ENCODE measurements at regions not wholly inside any gene's neighbourhood (a gene's known extent, or its start where the extent isn't known, plus 50 kb on each side); places are given as distances from the start of the nearest gene placed in this dataset.
"Not testable (repeated sequence)": the region's sequence is repeated elsewhere in the genome, so short reads cannot be mapped to it uniquely, and the experiment has no call there.

DNA sequence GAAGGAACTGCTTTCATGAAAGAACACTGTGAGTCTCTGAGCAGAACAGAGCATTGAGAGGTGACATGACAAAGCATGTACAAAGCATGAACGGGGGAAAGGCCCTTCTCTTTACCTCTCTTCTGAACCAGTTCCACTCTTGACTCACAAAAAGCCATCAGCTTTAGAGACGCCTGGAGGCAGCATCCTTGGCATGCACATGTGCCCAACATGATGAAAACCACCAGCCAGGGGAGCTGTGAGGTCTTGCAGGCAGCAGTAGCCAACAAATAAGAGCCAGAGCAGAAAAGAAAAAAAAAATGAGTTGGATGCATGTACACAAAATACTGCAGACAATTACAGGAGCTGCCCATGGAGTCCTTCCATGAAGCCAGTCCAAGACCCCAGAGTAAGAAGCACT is 95.5 kb upstream of the AGAP1 start:
- DNase-seq (ENCODE audit: low read depth in 2 of 2): no peak

DNA sequence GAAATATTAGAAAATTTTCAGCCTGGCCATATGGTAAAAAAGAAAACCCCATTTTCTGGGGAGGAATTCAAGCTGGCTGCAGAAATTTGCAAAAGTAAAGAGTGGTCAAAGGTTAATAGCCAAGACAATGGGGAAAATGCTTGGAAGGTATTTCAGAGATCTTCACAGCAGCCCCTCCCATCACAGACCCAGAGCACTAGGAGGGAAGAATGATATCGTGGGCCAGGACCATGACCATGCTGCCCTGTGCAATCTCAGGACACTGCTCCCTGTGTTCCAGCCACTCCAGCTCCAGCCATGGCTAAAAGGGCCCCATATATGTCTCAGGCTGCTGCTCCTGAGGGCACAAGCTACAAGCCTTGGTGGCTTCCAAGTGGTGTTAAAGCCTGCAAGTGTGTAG is 93.9 kb upstream of the AGAP1 start:
- DNase-seq (ENCODE audit: low read depth in 2 of 2): no peak

DNA sequence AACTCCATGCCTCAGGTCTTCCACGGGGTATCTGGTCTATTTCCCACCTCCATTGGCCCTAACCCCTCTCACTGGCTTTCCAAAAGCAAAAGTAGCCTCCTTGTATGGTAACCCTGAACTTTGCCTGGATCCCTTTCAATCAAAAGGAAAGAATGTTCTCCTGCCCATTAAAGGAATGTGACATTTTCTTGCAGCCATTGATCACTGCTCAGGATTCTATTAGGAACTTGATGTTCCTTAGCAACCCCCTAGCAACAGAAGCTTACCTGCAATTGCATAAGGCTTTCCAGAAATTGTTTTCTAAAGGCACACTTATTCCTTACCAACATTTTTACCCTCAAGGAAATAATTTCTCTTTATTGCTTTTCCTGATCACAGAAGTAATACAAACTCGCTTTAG is 91.4 kb upstream of the AGAP1 start:
- no peak for DNase-seq (ENCODE audit: low read depth in 2 of 2)

DNA sequence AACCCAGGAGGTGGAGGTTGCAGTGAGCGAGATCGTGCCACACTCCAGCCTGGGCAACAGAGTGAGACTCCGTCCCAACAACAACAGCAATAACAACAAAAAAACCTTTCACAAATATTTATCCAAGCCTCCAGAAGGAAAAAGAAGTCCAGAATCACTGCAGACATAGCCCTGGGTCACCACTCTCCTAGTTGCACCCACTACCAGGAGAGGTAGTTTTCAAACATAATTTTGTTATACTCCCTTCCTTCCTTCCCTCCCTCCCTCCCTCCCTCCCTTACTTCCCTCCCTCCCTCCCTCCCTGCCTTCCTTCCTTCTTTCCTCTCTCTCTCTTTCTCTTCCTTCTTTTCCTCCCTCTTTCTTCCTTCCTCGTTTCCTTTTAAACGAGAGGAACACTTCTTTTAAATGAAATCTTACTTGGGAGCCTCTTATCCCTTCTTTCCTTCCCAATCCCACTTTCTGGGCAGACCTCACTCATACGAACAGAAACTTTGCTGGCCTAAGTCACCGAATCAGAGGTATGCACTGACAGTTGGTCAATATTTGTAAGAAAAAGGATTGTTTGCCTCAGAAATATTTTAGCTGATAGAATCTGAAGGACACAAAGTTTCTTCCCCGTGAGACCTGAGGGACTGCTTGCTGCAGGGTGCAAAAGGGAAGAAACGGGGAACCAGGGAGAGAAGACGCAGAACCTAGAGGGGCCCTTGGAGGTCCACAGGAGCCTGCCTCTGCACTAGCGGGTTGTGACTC is 88.1 kb upstream of the AGAP1 start:
- DNase-seq (ENCODE audit: low read depth in 2 of 2): no peak

DNA sequence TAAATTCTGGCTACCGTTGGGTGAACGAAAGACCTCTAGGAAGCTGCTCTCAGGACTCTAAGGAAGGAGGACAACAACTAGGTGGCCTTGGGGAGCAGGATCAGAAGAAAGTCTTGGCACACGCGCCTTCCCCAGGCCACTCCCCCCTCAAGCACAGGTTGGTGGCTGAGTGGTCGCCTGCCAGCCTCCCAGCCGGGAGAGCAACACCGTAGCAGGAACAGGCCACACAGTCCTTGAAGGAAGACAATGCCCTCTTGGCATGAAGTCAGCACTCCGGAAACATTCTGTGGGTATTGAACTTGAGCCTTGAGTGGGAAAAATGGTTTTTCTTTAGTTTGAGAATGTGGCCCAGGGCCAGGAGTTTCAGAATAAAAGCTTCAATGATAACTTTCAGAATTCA is 87.4 kb upstream of the AGAP1 start:
- DNase-seq (ENCODE audit: low read depth in 2 of 2): no peak

DNA sequence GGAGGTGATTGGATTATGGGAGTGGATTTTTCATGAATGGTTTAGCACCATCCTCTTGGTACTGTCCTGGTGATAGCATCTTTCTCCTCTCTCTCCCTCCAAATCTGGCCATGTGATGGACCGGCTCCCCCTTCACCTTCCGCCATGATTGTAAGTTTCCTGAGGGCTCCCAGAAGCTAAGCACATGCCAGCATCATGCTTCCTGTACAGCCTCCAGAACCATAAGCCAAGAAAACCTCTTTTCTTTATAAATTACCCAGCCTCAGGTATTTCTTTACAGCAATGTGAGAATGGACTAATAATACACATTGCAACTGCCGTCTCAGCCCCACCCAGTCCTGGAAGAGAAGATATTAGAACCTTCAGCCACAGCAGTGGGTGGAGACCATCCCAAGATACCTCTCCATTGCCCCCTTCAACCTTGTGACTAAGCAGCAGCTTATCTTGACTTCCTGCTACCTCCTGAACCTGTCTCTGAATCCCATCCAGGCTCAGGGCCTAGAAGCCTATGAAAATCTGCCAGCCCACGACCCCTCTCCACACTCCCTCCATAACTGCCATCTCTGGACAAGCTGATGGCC is 81.8 kb upstream of the AGAP1 start:
- DNase-seq (ENCODE audit: low read depth in 2 of 2): no peak

DNA sequence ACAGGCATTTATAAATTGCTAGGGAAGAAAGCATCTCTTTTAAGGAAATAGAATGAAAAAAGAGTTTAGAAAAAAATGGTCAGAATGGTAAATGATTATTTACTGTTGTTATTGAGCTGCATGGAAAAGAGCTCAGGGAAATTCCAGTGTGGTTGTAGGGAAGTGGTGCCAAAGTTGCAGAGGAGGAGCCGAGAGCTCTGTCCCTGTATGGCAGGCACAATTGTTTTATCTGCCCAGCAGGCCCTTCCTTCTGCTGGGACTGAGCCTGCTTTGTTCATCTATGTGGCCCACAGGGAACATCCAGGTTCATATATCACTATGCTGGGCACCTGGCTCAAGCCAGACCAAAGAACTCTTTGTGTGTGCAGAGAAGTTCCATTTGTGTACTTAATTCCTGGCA is 80.8 kb upstream of the AGAP1 start:
- no peak for DNase-seq (ENCODE audit: low read depth in 2 of 2)

DNA sequence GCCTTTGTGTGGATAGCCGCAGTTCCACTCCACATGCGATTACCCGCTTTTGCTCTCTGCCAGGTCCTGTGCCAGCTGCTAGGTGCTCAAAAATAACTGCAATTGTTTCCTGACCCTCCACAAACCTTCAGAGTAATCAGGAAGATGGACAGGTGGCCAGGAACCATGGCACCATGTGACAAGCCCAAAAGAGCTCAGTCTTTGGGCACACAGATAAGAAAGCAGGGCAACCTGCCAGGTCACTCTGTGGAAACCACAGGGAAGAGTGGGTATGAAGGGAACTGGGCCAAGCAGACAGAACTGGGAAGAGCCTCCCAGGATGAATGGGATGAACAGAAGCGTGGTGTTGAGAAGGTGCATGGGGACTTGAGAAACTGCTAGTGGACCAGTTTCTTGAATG is 79.4 kb upstream of the AGAP1 start:
- no peak for DNase-seq (ENCODE audit: low read depth in 2 of 2)

DNA sequence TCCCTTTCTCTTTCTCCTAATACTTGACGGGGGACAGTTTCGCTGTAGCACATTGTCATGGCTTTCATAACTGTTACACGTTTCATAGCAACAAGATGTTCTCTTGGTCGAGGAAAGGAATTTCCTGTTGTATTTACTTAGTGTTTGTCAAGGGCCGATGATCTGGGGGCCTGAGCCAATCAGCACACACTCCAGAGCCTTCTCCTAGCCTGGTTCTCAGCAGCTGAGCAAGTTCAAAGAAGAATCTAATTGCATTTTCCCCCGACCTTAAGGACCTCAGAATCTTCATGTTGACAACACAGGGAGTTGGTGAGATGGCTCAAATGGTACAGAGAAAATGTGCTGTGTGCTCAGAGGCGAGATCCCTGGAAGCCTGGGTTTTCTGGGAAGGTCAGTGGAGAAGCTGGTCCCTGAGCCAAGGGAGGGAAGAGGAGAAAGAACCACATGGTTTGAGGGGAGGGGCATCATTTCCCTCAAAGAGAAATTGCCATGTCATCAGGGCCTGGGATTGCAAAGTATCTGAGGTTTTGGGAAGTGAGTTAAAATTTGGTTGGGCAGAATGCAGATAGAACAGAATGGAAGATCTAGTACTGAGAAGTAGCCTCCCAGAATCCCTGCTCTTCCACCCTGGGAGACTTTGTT is 76.9 kb upstream of the AGAP1 start:
- no peak for DNase-seq (ENCODE audit: low read depth in 2 of 2)

DNA sequence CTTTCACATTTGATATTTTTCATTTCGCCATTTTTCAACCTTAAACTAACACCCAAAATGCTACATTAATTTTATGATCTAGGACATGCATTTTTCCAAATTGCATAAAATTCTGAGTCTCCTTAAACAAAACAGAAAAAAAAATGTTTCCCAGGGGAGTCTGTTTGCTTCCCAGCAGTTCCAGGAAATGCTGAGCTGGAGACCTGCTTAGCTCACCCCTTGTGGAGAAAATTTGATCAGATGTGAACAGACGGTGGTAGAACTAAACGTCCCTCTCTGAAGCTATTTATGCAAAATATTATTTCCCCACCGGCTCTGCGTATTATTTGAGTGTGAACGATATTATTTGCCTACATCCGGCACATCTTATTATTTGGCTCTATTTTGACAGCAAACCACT is 74.9 kb upstream of the AGAP1 start:
- no peak for DNase-seq (ENCODE audit: low read depth in 2 of 2)

DNA sequence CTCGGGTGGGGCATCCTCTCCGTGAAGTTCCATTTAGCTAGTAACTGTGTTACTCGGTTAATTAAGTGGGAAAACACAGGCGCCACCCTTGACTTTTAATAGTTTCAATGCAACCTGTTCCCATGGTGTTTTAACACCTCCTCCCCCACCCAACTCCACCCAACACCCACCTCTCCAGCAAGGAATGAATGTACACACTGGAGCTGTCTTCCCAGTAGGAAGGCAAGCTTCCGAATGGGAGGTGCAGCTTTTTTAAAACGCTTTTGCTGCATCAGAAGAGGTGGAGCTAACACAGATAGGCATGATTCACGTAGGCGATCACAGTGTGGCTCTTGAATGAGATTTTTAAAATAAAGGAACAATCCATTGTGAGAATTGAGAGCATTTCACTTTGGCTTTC is 73.8 kb upstream of the AGAP1 start:
- DNase-seq (ENCODE audit: low read depth in 2 of 2): no peak

DNA sequence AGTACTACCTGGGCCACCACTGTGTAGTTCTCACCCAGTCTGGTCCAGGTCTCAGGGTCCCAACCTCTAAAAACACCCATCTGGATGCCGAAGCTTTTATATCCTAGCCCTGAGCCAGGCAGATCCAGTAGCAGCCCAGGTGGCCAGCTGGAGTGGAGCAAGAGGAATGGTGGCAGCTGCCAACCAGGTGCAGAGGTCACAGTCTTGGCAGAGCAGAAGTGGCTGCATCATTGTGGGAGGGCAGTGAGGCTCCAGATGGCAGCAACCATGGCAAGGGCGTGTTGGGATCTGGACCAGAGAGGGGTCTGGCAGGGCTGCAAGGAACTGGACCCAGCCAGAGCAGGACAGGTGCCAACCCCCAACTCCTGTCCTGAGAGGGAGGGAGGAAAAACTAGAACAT is 72.2 kb upstream of the AGAP1 start:
- DNase-seq (ENCODE audit: low read depth in 2 of 2): no peak

DNA sequence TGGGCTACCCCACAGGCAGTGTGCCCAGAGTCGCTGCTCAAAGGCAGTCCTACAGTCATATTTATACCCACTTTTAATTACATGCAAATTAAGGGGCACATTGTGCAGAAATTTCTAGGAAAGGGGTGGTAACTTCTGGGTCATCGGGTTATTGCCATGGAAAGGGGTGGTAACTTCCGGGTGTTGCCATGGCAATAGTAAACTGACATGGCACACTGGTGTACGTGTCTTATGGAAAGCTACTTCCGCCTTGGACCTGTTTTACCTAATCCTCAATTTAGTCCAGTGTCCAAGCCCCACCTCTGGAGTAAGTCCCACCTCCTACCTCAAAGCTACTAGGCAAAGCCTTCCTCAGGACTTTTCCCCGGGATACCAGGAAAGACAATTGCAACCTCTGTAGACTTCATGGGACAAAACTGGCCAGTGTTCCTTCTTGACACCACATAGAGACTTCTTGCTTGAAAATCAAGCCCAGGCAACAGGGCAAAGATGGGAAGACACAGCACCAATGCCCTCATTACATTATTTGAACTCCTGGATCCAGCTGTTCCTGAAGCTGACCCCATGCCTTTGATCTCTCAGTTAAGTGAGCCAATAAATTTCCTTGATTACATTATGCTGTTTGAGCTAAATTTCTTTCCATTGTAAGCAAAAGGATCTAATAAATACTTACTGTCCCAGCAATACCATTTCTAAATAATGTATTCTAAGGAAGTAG is 63.3 kb upstream of the AGAP1 start:
- DNase-seq (ENCODE audit: low read depth in 2 of 2): no peak

DNA sequence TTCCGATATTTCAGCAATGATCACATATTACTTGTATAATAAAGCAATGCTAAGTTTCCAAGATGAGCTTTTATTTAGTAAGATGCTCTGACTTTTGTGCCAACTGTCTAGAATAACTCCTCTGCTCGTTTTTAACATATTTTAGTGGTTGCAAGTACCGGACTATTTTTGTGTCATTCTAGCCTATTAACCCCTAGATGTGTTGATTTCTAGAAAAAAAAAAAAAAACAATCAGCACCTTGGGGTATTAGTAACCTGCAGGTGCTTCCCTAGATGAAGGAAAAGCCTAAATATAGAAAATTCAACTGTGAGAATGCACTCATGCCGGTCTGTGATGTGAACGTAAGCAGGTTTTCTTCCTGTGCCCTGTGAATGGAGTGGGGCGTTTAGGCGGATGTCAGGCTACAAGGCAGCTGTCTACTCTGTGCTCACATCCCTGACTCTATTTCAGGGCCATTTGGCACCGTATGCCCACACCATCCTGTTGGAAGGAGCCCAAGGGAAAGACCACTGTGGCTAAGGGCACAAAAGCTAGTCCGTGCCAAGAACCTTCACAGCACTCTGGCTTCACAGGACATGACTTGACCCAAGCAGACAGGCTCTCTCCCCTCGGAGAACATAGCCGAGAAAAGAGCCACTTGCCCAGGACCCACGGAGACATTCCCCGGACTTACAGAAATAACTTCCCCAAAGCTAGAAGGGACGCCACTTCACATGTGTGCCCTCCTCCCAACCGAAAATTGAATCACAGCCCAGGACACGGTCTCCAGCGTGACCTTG is 60.9 kb upstream of the AGAP1 start:
- DNase-seq (ENCODE audit: low read depth in 2 of 2): no peak

DNA sequence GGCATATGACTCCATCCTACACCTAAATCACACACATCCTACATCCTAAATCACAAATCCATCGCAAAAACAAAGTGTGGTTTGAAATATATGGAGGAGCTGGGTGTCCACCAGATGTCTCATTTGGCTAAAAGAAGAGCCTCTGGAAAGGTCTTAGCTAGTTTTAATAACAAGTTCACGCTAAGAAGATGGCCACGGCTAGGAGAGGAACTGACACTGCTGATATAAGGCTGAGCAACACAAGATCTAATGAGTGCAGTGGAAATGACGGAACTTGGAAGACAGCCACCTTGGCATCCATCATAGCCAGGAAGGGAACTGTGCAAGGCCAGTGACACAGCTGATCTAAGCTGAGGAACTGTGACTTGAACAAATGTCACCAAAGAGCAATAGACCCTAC is 60.0 kb upstream of the AGAP1 start:
- no peak for DNase-seq (ENCODE audit: low read depth in 2 of 2)

DNA sequence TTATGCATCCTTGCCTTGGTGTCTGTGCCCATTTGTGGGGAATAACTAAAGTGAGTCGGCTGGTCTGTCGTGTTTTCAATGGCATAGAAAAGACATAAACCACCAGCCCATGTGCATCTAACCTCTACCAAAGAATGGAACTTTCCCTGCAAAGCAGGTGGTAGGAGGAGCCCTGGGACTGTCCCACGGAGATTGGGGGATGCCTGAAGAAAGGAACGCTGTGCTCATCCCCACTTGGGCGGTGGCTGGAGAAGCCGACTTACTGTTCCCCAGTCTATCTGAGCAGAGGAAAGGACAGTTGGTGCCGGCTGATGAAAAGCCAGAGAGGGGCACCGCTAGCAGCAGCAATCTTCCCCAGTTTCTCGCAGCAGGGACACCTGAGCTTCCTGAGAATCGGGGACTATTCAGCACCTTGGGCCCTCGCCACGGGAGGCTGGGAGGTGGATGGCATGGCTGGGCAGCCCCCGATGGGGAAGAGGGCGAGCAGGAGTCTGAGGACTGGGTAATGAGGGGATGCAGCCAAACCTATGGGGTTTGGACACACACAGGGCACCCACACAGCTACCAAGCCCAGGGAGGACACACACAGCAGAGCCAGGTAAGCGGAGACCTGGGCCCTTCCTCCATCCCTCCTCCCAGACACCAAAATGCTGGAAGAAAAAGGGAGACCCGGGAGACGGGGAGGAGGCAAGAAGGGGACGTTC is 53.7 kb upstream of the AGAP1 start:
- DNase-seq (ENCODE audit: low read depth in 2 of 2): no peak

DNA sequence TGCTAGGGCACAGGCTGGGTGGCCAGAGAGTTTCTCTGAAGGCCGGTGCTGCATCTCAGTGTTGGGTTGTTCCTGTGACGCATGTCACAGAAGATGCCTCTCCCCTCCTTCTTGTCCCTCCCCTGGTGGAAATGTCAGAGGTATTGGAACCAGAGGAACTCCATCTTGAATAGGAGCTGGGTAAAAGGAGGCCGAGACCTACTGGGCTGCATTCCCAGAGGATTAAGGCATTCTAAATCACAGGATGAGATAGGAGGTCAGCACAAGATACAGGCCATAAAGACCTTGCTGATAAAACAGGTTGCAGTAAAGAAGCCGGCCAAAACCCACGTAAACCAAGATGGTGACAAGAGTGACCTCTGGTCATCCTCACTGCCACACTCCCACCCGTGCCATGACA is 50.3 kb upstream of the AGAP1 start:
- DNase-seq (ENCODE audit: low read depth in 2 of 2): not testable (repeated sequence)
